ENCODE measurements at regions not wholly inside any gene's neighbourhood (a gene's known extent, or its start where the extent isn't known, plus 50 kb on each side); places are given as distances from the start of the nearest gene placed in this dataset.

DNA sequence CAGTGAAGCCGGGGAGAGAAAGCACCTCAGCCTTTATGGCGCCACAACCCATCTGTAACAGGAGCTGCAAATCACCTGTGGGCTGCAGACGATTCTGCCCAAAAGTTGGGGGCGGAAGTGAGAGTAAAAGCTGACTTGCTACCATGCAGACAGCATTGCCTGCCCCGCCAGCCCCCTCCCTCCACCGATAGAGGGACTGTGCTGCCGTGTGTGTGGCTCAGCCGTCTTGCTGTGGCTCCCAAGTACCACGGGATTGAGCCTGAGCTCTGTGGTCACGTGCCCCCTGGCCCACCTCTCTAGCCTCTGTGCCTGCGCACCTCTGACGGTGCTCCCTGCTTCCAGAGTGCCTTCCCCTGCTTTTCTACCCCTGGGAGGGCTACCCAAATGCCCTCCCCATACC is 79.6 kb downstream of the GLI2 start:
- peak; percentile 59 for DNase-seq (ENCODE audit: low spot score)
- Mint-ChIP-seq H3K9me3 (ENCODE audit: low read depth) (no peaks in the 10 kb centered on the region), H3K27me3 (ENCODE audit: low read depth) (no peaks in the 10 kb centered on the region), H3K4me3 (ENCODE audit: unreplicated experiment) (no peak overlapping the region), H3K27ac (ENCODE audit: unreplicated experiment) (no peak overlapping the region), H3K36me3 (ENCODE audit: low read depth) (peaks cover 11% of the 10 kb centered on the region), H3K4me1 (ENCODE audit: low read depth) (peaks cover 21% of the 10 kb centered on the region)
- TF ChIP-seq CTCF (IDR thresholded peaks at IDR 0.05) = no peak

DNA sequence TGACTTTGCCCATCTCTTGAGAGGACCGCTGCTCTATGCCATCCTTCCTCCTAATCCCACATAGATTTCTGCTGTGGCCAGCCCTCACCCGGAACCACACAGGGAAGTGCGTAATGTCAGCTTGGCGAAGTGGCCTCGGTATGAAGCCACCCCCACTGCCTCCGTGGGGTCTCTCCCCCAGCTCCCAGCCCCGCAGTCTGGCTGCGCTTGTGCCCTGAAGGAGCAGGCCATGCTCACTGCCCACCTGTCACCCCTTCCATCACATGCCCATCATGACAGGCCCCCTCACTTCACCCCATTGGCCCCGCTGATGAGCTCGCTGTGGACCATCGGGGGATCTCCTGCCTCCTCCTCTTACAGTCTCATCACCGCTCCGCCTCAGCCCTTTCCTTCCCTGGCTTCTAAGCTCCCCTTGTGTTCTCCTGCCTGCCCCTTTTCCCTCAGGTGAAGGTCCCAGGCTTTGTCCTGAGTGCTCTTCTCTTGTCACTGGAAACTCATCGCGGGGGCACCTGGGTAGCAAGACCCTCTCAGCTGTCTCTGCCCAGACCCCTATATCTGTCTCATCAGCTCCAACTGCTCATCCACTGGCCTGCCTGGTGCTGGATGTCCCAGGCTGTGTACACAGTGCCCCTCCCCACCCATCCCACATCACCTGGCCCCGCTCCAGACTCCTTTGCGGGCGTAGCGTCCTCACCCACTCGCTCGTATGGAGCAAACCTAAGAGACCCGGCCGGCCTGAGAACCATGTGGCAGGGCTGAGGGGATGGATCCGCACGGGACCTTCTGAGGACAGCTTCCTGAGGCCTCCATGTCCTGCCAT is 81.7 kb downstream of the GLI2 start:
- Mint-ChIP-seq H3K4me3 (ENCODE audit: unreplicated experiment) (no peak overlapping the region), H3K27me3 (ENCODE audit: low read depth) (no peaks in the 10 kb centered on the region), H3K9me3 (ENCODE audit: low read depth) (no peaks in the 10 kb centered on the region), H3K27ac (ENCODE audit: unreplicated experiment) (no peak overlapping the region), H3K36me3 (ENCODE audit: low read depth) (peaks cover 6% of the 10 kb centered on the region), H3K4me1 (ENCODE audit: low read depth) (peaks cover 33% of the 10 kb centered on the region)
- DNase-seq (ENCODE audit: low spot score) = peak; percentile 71
- TF ChIP-seq CTCF (IDR thresholded peaks at IDR 0.05) = no peak

- Mint-ChIP-seq H3K27me3 (ENCODE audit: low read depth) (no peaks in the 10 kb centered on the region), H3K27ac (ENCODE audit: unreplicated experiment) (no peak overlapping the region), H3K4me1 (ENCODE audit: low read depth) (peaks cover 33% of the 10 kb centered on the region), H3K9me3 (ENCODE audit: low read depth) (no peaks in the 10 kb centered on the region), H3K4me3 (ENCODE audit: unreplicated experiment) (no peak overlapping the region), H3K36me3 (ENCODE audit: low read depth) (peaks cover 4% of the 10 kb centered on the region)
- no peak for TF ChIP-seq CTCF (IDR thresholded peaks at IDR 0.05)
- peak; percentile 57 for DNase-seq (ENCODE audit: low spot score)
Measured at GRCh38 chr2:120817956-120818325, 82.3 kb downstream of the GLI2 start.

DNA sequence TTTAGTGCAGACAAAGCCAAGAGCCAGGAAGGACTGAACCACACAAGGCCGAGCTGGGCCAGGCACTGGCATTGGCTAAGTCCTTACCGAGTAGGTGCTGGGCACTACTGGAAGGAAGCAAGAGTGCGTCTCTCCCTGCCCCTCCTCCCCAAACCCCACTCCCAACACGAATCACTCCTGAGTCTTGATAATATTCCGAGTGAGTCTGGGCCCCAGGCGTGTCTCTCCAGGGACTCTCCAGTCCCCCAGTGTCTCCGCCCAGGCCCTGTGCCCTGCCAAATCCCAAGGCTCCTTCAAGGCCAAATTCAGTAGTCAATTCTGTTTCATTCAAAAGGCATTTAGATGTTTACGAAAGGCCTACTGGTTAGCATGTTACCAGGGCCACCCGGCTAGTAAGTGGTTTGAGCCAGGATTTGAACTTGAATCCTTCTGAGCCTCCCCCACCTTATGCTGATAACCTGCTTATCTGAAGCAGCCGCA is 82.8 kb downstream of the GLI2 start:
- H3K27ac Mint-ChIP-seq (ENCODE audit: unreplicated experiment) = peak overlapping the region; percentile 49
- H3K9me3 Mint-ChIP-seq (ENCODE audit: low read depth) = no peaks in the 10 kb centered on the region
- peaks cover 3% of the 10 kb centered on the region for H3K36me3 Mint-ChIP-seq (ENCODE audit: low read depth)
- peak; percentile 65 for DNase-seq (ENCODE audit: low spot score)
- no peaks in the 10 kb centered on the region for H3K27me3 Mint-ChIP-seq (ENCODE audit: low read depth)
- H3K4me3 Mint-ChIP-seq (ENCODE audit: unreplicated experiment) = no peak overlapping the region
- TF ChIP-seq CTCF (IDR thresholded peaks at IDR 0.05) = no peak
- peaks cover 33% of the 10 kb centered on the region for H3K4me1 Mint-ChIP-seq (ENCODE audit: low read depth)

DNA sequence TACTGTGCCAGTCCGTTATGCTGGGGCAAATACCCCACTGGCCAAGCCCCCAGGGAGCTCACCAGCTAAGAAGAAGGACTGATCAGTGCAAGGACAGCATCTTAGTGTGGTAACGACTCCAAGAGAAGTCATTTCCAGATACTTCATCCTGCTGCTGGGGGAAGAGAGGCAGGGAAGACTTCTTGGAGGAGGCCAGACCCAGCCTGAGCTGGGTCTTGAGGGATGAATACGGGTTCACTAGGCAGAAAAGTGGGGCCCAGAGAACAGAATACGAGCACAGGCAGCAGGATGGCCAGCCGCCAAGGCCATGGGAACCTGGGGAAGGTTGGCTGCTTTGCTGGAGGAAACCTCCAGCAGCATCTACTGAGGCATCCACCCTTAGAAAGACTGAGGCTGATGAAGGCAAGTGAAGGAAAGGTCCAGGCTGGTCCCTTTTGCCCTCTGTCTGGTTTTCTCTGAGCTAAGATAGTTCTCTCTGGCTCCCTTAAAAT is 84.1 kb downstream of the GLI2 start:
- H3K4me3 Mint-ChIP-seq (ENCODE audit: unreplicated experiment) = no peak overlapping the region
- H3K27ac Mint-ChIP-seq (ENCODE audit: unreplicated experiment) = peak overlapping the region; percentile 54
- peaks cover 3% of the 10 kb centered on the region for H3K36me3 Mint-ChIP-seq (ENCODE audit: low read depth)
- H3K9me3 Mint-ChIP-seq (ENCODE audit: low read depth) = no peaks in the 10 kb centered on the region
- peaks cover 33% of the 10 kb centered on the region for H3K4me1 Mint-ChIP-seq (ENCODE audit: low read depth)
- no peak for TF ChIP-seq CTCF (IDR thresholded peaks at IDR 0.05)
- no peaks in the 10 kb centered on the region for H3K27me3 Mint-ChIP-seq (ENCODE audit: low read depth)
- DNase-seq (ENCODE audit: low spot score) = peak; percentile 44
